ENCODE measurements at regions not wholly inside any gene's neighbourhood (a gene's known extent, or its start where the extent isn't known, plus 50 kb on each side); places are given as distances from the start of the nearest gene placed in this dataset.

DNA sequence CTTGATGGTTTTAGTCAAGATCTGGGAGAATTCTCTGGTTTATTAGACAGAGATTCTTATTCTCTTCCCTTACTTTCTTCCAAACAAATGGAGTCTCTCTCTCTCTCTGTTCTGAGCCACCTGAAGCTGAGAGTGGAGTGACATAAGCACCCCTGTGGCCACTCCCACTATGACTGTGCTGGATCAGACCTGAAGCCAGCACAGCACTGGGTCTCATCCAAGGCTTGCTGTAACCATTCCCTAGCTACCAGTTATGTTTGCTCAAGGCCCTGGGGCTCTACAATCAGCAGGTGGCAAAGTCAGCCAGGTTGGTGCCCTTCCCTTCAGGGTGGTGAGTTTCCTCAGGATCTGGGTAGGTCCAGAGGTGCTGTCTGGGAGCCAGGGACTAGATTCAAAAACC is 568.5 kb downstream of the AACS start (continued):
- TF ChIP-seq, protein P1, sequence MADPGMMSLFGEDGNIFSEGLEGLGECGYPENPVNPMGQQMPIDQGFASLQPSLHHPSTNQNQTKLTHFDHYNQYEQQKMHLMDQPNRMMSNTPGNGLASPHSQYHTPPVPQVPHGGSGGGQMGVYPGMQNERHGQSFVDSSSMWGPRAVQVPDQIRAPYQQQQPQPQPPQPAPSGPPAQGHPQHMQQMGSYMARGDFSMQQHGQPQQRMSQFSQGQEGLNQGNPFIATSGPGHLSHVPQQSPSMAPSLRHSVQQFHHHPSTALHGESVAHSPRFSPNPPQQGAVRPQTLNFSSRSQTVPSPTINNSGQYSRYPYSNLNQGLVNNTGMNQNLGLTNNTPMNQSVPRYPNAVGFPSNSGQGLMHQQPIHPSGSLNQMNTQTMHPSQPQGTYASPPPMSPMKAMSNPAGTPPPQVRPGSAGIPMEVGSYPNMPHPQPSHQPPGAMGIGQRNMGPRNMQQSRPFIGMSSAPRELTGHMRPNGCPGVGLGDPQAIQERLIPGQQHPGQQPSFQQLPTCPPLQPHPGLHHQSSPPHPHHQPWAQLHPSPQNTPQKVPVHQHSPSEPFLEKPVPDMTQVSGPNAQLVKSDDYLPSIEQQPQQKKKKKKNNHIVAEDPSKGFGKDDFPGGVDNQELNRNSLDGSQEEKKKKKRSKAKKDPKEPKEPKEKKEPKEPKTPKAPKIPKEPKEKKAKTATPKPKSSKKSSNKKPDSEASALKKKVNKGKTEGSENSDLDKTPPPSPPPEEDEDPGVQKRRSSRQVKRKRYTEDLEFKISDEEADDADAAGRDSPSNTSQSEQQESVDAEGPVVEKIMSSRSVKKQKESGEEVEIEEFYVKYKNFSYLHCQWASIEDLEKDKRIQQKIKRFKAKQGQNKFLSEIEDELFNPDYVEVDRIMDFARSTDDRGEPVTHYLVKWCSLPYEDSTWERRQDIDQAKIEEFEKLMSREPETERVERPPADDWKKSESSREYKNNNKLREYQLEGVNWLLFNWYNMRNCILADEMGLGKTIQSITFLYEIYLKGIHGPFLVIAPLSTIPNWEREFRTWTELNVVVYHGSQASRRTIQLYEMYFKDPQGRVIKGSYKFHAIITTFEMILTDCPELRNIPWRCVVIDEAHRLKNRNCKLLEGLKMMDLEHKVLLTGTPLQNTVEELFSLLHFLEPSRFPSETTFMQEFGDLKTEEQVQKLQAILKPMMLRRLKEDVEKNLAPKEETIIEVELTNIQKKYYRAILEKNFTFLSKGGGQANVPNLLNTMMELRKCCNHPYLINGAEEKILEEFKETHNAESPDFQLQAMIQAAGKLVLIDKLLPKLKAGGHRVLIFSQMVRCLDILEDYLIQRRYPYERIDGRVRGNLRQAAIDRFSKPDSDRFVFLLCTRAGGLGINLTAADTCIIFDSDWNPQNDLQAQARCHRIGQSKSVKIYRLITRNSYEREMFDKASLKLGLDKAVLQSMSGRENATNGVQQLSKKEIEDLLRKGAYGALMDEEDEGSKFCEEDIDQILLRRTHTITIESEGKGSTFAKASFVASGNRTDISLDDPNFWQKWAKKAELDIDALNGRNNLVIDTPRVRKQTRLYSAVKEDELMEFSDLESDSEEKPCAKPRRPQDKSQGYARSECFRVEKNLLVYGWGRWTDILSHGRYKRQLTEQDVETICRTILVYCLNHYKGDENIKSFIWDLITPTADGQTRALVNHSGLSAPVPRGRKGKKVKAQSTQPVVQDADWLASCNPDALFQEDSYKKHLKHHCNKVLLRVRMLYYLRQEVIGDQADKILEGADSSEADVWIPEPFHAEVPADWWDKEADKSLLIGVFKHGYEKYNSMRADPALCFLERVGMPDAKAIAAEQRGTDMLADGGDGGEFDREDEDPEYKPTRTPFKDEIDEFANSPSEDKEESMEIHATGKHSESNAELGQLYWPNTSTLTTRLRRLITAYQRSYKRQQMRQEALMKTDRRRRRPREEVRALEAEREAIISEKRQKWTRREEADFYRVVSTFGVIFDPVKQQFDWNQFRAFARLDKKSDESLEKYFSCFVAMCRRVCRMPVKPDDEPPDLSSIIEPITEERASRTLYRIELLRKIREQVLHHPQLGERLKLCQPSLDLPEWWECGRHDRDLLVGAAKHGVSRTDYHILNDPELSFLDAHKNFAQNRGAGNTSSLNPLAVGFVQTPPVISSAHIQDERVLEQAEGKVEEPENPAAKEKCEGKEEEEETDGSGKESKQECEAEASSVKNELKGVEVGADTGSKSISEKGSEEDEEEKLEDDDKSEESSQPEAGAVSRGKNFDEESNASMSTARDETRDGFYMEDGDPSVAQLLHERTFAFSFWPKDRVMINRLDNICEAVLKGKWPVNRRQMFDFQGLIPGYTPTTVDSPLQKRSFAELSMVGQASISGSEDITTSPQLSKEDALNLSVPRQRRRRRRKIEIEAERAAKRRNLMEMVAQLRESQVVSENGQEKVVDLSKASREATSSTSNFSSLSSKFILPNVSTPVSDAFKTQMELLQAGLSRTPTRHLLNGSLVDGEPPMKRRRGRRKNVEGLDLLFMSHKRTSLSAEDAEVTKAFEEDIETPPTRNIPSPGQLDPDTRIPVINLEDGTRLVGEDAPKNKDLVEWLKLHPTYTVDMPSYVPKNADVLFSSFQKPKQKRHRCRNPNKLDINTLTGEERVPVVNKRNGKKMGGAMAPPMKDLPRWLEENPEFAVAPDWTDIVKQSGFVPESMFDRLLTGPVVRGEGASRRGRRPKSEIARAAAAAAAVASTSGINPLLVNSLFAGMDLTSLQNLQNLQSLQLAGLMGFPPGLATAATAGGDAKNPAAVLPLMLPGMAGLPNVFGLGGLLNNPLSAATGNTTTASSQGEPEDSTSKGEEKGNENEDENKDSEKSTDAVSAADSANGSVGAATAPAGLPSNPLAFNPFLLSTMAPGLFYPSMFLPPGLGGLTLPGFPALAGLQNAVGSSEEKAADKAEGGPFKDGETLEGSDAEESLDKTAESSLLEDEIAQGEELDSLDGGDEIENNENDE (IDR thresholded peaks at IDR 0.05; ENCODE audit: insufficient replicate concordance, low read length) = no peak
- TF ChIP-seq EP300 (IDR thresholded peaks at IDR 0.05; ENCODE audit: borderline replicate concordance in 1 of 2, low read depth in 2 of 2, low read length in 2 of 2) (no peak), BRCA1 (IDR thresholded peaks at IDR 0.05; ENCODE audit: low read depth, low read length) (no peak), CTCF (IDR thresholded peaks at IDR 0.05; ENCODE audit: control extremely low read depth in 1 of 3, insufficient read depth in 1 of 3, low read depth in 1 of 3, low read length in 3 of 3) (no peak), FOSL1 (IDR thresholded peaks at IDR 0.05; ENCODE audit: insufficient read depth, low read depth, low read length) (no peak), JUN (IDR thresholded peaks at IDR 0.05; ENCODE audit: low read depth, low read length) (no peak)
- TF ChIP-seq, protein P2, sequence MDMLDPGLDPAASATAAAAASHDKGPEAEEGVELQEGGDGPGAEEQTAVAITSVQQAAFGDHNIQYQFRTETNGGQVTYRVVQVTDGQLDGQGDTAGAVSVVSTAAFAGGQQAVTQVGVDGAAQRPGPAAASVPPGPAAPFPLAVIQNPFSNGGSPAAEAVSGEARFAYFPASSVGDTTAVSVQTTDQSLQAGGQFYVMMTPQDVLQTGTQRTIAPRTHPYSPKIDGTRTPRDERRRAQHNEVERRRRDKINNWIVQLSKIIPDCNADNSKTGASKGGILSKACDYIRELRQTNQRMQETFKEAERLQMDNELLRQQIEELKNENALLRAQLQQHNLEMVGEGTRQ (IDR thresholded peaks at IDR 0.05; ENCODE audit: low read length) = no peak
